IPS-20b (cell line): ENCODE measurements at regions not wholly inside any gene's neighbourhood (a gene's known extent, or its start where the extent isn't known, plus 50 kb on each side); places are given as distances from the start of the nearest gene placed in this dataset.

Experiments
- H3K27ac ChIP-seq: one replicate; pipeline ENCODE4 v1.5.1; 2013; ENCODE audit warnings: low read length
- H3K27me3 ChIP-seq: 2 replicates; pipeline ENCODE4 v1.6.1; 2013; ENCODE audit warnings: mild to moderate bottlenecking, low read length, inconsistent platforms; ENCODE audit not compliant: insufficient read depth
- H3K36me3 ChIP-seq: 2 replicates; pipeline ENCODE4 v1.6.1; 2013; ENCODE audit warnings: low read depth, mild to moderate bottlenecking, inconsistent platforms, low read length, moderate library complexity; ENCODE audit not compliant: insufficient read depth
- H3K4me1 ChIP-seq: 2 replicates; pipeline ENCODE4 v1.6.1; 2013; ENCODE audit warnings: mild to moderate bottlenecking, control low read depth, inconsistent platforms, low read length, moderate library complexity; ENCODE audit not compliant: insufficient read depth
- H3K4me3 ChIP-seq: 2 replicates; pipeline ENCODE4 v1.5.1; 2013; ENCODE audit warnings: mild to moderate bottlenecking, low read length, inconsistent platforms
- H3K9ac ChIP-seq: 2 replicates; pipeline ENCODE4 v1.6.1; 2013; ENCODE audit warnings: low read depth, mild to moderate bottlenecking, inconsistent platforms, low read length, moderate library complexity
- H3K9me3 ChIP-seq: 2 replicates; pipeline ENCODE4 v1.6.1; 2013; ENCODE audit warnings: mild to moderate bottlenecking, low read depth, low read length, inconsistent platforms; ENCODE audit not compliant: insufficient read depth

GRCh38 chr1:218693599-218693998 lies 348.5 kb downstream of the TGFB2 start:
- Histone ChIP-seq H3K27ac (no peak overlapping the region), H3K36me3 (no peaks in the 10 kb centered on the region), H3K9ac (no peak overlapping the region), H3K27me3 (no peaks in the 10 kb centered on the region), H3K4me3 (no peak overlapping the region), H3K9me3 (no peaks in the 10 kb centered on the region), H3K4me1 (peaks cover 6% of the 10 kb centered on the region; the same call in 1 of the 2 replicates)

GRCh38 chr1:218694085-218694484 lies 348.9 kb downstream of the TGFB2 start:
- H3K27me3 ChIP-seq: no peaks in the 10 kb centered on the region
- no peak overlapping the region for H3K27ac ChIP-seq
- no peak overlapping the region for H3K9ac ChIP-seq
- no peak overlapping the region for H3K4me3 ChIP-seq
- peaks cover 6% of the 10 kb centered on the region; the same call in 1 of the 2 replicates for H3K4me1 ChIP-seq
- no peaks in the 10 kb centered on the region for H3K36me3 ChIP-seq
- H3K9me3 ChIP-seq: no peaks in the 10 kb centered on the region

- no peaks in the 10 kb centered on the region for H3K36me3 ChIP-seq
- peaks cover 6% of the 10 kb centered on the region; the same call in 1 of the 2 replicates for H3K4me1 ChIP-seq
- no peaks in the 10 kb centered on the region for H3K27me3 ChIP-seq
- H3K9ac ChIP-seq: no peak overlapping the region
- no peak overlapping the region for H3K4me3 ChIP-seq
- H3K27ac ChIP-seq: no peak overlapping the region
- no peaks in the 10 kb centered on the region for H3K9me3 ChIP-seq
Measured at GRCh38 chr1:218694636-218695035, 349.5 kb downstream of the TGFB2 start.

- H3K27ac ChIP-seq: no peak overlapping the region
- H3K4me3 ChIP-seq: no peak overlapping the region
- H3K36me3 ChIP-seq: no peaks in the 10 kb centered on the region
- H3K9me3 ChIP-seq: no peaks in the 10 kb centered on the region
- H3K27me3 ChIP-seq: no peaks in the 10 kb centered on the region
- H3K4me1 ChIP-seq: peaks cover 6% of the 10 kb centered on the region; the same call in 1 of the 2 replicates
- no peak overlapping the region for H3K9ac ChIP-seq
Measured at GRCh38 chr1:218695525-218695924, 350.4 kb downstream of the TGFB2 start.

- Histone ChIP-seq H3K27ac (no peak overlapping the region), H3K27me3 (no peaks in the 10 kb centered on the region), H3K4me1 (peaks cover 6% of the 10 kb centered on the region; the same call in 1 of the 2 replicates), H3K9me3 (no peaks in the 10 kb centered on the region), H3K36me3 (no peaks in the 10 kb centered on the region), H3K4me3 (no peak overlapping the region), H3K9ac (no peak overlapping the region)
Measured at GRCh38 chr1:218698141-218698540, 353.0 kb downstream of the TGFB2 start.

- no peaks in the 10 kb centered on the region for H3K27me3 ChIP-seq
- no peak overlapping the region for H3K27ac ChIP-seq
- no peaks in the 10 kb centered on the region for H3K9me3 ChIP-seq
- H3K4me1 ChIP-seq: peaks cover 5% of the 10 kb centered on the region; the same call in 1 of the 2 replicates
- H3K4me3 ChIP-seq: no peak overlapping the region
- no peaks in the 10 kb centered on the region for H3K36me3 ChIP-seq
- no peak overlapping the region for H3K9ac ChIP-seq
Measured at GRCh38 chr1:218699421-218699820, 354.3 kb downstream of the TGFB2 start.

- Histone ChIP-seq H3K36me3 (no peaks in the 10 kb centered on the region), H3K27ac (no peak overlapping the region), H3K9me3 (no peaks in the 10 kb centered on the region), H3K9ac (no peak overlapping the region), H3K4me1 (0 out of 2 replicates have a peak, but pooled peaks cover under 1% of the 10 kb centered on the region), H3K27me3 (no peaks in the 10 kb centered on the region), H3K4me3 (no peak overlapping the region)
Measured at GRCh38 chr1:218699865-218700264, 354.7 kb downstream of the TGFB2 start.

GRCh38 chr1:218700666-218701065 lies 355.5 kb downstream of the TGFB2 start:
- Histone ChIP-seq H3K4me3 (no peak overlapping the region), H3K9me3 (no peaks in the 10 kb centered on the region), H3K27ac (no peak overlapping the region), H3K27me3 (no peaks in the 10 kb centered on the region), H3K9ac (no peak overlapping the region), H3K36me3 (no peaks in the 10 kb centered on the region), H3K4me1 (no peaks in the 10 kb centered on the region)

- H3K36me3 ChIP-seq: no peaks in the 10 kb centered on the region
- H3K4me3 ChIP-seq: no peak overlapping the region
- no peaks in the 10 kb centered on the region for H3K9me3 ChIP-seq
- H3K27ac ChIP-seq: no peak overlapping the region
- H3K4me1 ChIP-seq: no peaks in the 10 kb centered on the region
- H3K9ac ChIP-seq: no peak overlapping the region
- no peaks in the 10 kb centered on the region for H3K27me3 ChIP-seq
Measured at GRCh38 chr1:218701131-218701530, 356.0 kb downstream of the TGFB2 start.

GRCh38 chr1:218702775-218703174 lies 357.6 kb downstream of the TGFB2 start:
- Histone ChIP-seq H3K27ac (no peak overlapping the region), H3K4me3 (no peak overlapping the region), H3K4me1 (no peaks in the 10 kb centered on the region), H3K27me3 (no peaks in the 10 kb centered on the region), H3K9ac (no peak overlapping the region), H3K36me3 (no peaks in the 10 kb centered on the region), H3K9me3 (no peaks in the 10 kb centered on the region)

- H3K36me3 ChIP-seq: no peaks in the 10 kb centered on the region
- H3K9ac ChIP-seq: no peak overlapping the region
- H3K9me3 ChIP-seq: no peaks in the 10 kb centered on the region
- H3K4me3 ChIP-seq: no peak overlapping the region
- no peaks in the 10 kb centered on the region for H3K27me3 ChIP-seq
- H3K4me1 ChIP-seq: no peaks in the 10 kb centered on the region
- H3K27ac ChIP-seq: no peak overlapping the region
Measured at GRCh38 chr1:218703836-218704235, 358.7 kb downstream of the TGFB2 start.

GRCh38 chr1:218705391-218705790 lies 360.3 kb downstream of the TGFB2 start:
- H3K9me3 ChIP-seq: no peaks in the 10 kb centered on the region
- H3K36me3 ChIP-seq: no peaks in the 10 kb centered on the region
- no peak overlapping the region for H3K27ac ChIP-seq
- no peaks in the 10 kb centered on the region for H3K27me3 ChIP-seq
- no peak overlapping the region for H3K4me3 ChIP-seq
- no peaks in the 10 kb centered on the region for H3K4me1 ChIP-seq
- no peak overlapping the region for H3K9ac ChIP-seq
